ENCODE measurements at regions not wholly inside any gene's neighbourhood (a gene's known extent, or its start where the extent isn't known, plus 50 kb on each side); places are given as distances from the start of the nearest gene placed in this dataset.
"Not testable (repeated sequence)": the region's sequence is repeated elsewhere in the genome, so short reads cannot be mapped to it uniquely, and the experiment has no call there.

- DNase-seq: no peak
These were observed 976.4 kb downstream of the VRK1 start for GRCh38 chr14:97773598-97773997.

GRCh38 chr14:97776890-97777558 lies 979.8 kb downstream of the VRK1 start:
- DNase-seq: no peak

- no peak for DNase-seq
These were observed 980.6 kb downstream of the VRK1 start for GRCh38 chr14:97777622-97778355.

GRCh38 chr14:97779140-97779539 lies 982.0 kb downstream of the VRK1 start:
- DNase-seq: no peak

GRCh38 chr14:97780804-97781203 lies 983.6 kb downstream of the VRK1 start:
- DNase-seq: no peak

GRCh38 chr14:97781961-97782360 lies 984.8 kb downstream of the VRK1 start:
- no peak for DNase-seq

- DNase-seq: no peak
These were observed 985.8 kb downstream of the VRK1 start for GRCh38 chr14:97782871-97783414.

GRCh38 chr14:97785495-97785894 lies 988.3 kb downstream of the VRK1 start:
- DNase-seq: no peak

GRCh38 chr14:97788364-97788763 lies 991.2 kb downstream of the VRK1 start:
- DNase-seq: no peak

- no peak for DNase-seq
These were observed 991.8 kb downstream of the VRK1 start for GRCh38 chr14:97788846-97789526.

- no peak for DNase-seq
These were observed 993.9 kb downstream of the VRK1 start for GRCh38 chr14:97791072-97791471.

GRCh38 chr14:97791906-97792305 lies 994.7 kb downstream of the VRK1 start:
- DNase-seq: no peak

- no peak for DNase-seq
These were observed 999.3 kb downstream of the VRK1 start for GRCh38 chr14:97796511-97796910.

GRCh38 chr14:97798176-97798575 lies 1001.0 kb downstream of the VRK1 start:
- DNase-seq: no peak

- DNase-seq: no peak
These were observed 1005.5 kb downstream of the VRK1 start for GRCh38 chr14:97802430-97803373.

- DNase-seq: no peak
These were observed 1006.9 kb downstream of the VRK1 start for GRCh38 chr14:97804056-97804455.

- no peak for DNase-seq
These were observed 1009.7 kb downstream of the VRK1 start for GRCh38 chr14:97806891-97807290.

- DNase-seq: not testable (repeated sequence)
These were observed 1011.4 kb downstream of the VRK1 start for GRCh38 chr14:97808541-97808940.

GRCh38 chr14:97813556-97813955 lies 1016.4 kb downstream of the VRK1 start:
- no peak for DNase-seq

- no peak for DNase-seq
These were observed 1023.6 kb downstream of the VRK1 start for GRCh38 chr14:97820781-97821180.

GRCh38 chr14:97824218-97824617 lies 1027.0 kb downstream of the VRK1 start:
- no peak for DNase-seq

GRCh38 chr14:97827746-97828145 lies 1030.6 kb downstream of the VRK1 start:
- no peak for DNase-seq
